ENCODE measurements at regions not wholly inside any gene's neighbourhood (a gene's known extent, or its start where the extent isn't known, plus 50 kb on each side); places are given as distances from the start of the nearest gene placed in this dataset.

GRCh38 chr6:166076625-166077024 lies 91.0 kb downstream of the TBXT start:
- TF ChIP-seq EZH2phosphoT487 (IDR thresholded peaks at IDR 0.05; ENCODE audit: low read depth, severe bottlenecking, unreplicated experiment) (no peak), CTCF (IDR thresholded peaks at IDR 0.05; ENCODE audit: poor library complexity) (no peak), EZH2 (IDR thresholded peaks at IDR 0.05; ENCODE audit: borderline replicate concordance) (no peak)
- H3K4me2 ChIP-seq, result no peak overlapping the region
- no peak overlapping the region for H3K27ac ChIP-seq
- 75% methylated on average over 4 of the region's 4 CpGs for WGBS (ENCODE audit: low lambda C conversion rate, missing lambda C conversion rate)
- no peaks in the 10 kb centered on the region for H3K9me3 ChIP-seq (ENCODE audit: low read depth)
- no peaks in the 10 kb centered on the region for H3K79me2 ChIP-seq
- no peaks in the 10 kb centered on the region for H4K20me1 ChIP-seq (ENCODE audit: insufficient read depth, poor library complexity, severe bottlenecking)
- no peak overlapping the region for H3K4me3 ChIP-seq
- DNase-seq (ENCODE audit: low spot score), result no peak
- H3K36me3 ChIP-seq (replicated peaks; ENCODE audit: insufficient read depth, low read depth), result no peaks in the 10 kb centered on the region
- no peak overlapping the region for H2AFZ ChIP-seq
- no peaks in the 10 kb centered on the region for H3K4me1 ChIP-seq (ENCODE audit: insufficient read depth)
- H3K27me3 ChIP-seq, result no peaks in the 10 kb centered on the region
- H3K9me2 ChIP-seq (replicated peaks; ENCODE audit: insufficient read depth), result no peaks in the 10 kb centered on the region

GRCh38 chr6:166075925-166076324 lies 91.7 kb downstream of the TBXT start:
- Histone ChIP-seq H3K4me1 (ENCODE audit: insufficient read depth) (no peaks in the 10 kb centered on the region), H2AFZ (no peak overlapping the region), H3K4me3 (no peak overlapping the region), H3K4me2 (no peak overlapping the region), H3K27me3 (no peaks in the 10 kb centered on the region), H3K36me3 (replicated peaks; ENCODE audit: insufficient read depth, low read depth) (no peaks in the 10 kb centered on the region), H4K20me1 (ENCODE audit: insufficient read depth, poor library complexity, severe bottlenecking) (no peaks in the 10 kb centered on the region), H3K79me2 (no peaks in the 10 kb centered on the region), H3K9me3 (ENCODE audit: low read depth) (no peaks in the 10 kb centered on the region), H3K9me2 (replicated peaks; ENCODE audit: insufficient read depth) (no peaks in the 10 kb centered on the region), H3K27ac (no peak overlapping the region)
- DNase-seq (ENCODE audit: low spot score), result no peak
- no peak for TF ChIP-seq CTCF (IDR thresholded peaks at IDR 0.05; ENCODE audit: poor library complexity)
- TF ChIP-seq EZH2 (IDR thresholded peaks at IDR 0.05; ENCODE audit: borderline replicate concordance), result no peak
- TF ChIP-seq EZH2phosphoT487 (IDR thresholded peaks at IDR 0.05; ENCODE audit: low read depth, severe bottlenecking, unreplicated experiment), result no peak
- 88% methylated on average over 5 of the region's 5 CpGs for WGBS (ENCODE audit: low lambda C conversion rate, missing lambda C conversion rate)

GRCh38 chr6:166075186-166075585 lies 92.5 kb downstream of the TBXT start:
- Histone ChIP-seq H3K79me2 (no peaks in the 10 kb centered on the region), H3K9me3 (ENCODE audit: low read depth) (no peaks in the 10 kb centered on the region), H3K27me3 (no peaks in the 10 kb centered on the region), H3K4me2 (no peak overlapping the region), H3K36me3 (replicated peaks; ENCODE audit: insufficient read depth, low read depth) (no peaks in the 10 kb centered on the region), H3K4me3 (no peak overlapping the region), H4K20me1 (ENCODE audit: insufficient read depth, poor library complexity, severe bottlenecking) (no peaks in the 10 kb centered on the region), H2AFZ (no peak overlapping the region), H3K4me1 (ENCODE audit: insufficient read depth) (no peaks in the 10 kb centered on the region), H3K9me2 (replicated peaks; ENCODE audit: insufficient read depth) (no peaks in the 10 kb centered on the region), H3K27ac (no peak overlapping the region)
- DNase-seq (ENCODE audit: low spot score), result no peak
- 69% methylated on average over 2 of the region's 2 CpGs for WGBS (ENCODE audit: low lambda C conversion rate, missing lambda C conversion rate)
- TF ChIP-seq EZH2phosphoT487 (IDR thresholded peaks at IDR 0.05; ENCODE audit: low read depth, severe bottlenecking, unreplicated experiment) (no peak), EZH2 (IDR thresholded peaks at IDR 0.05; ENCODE audit: borderline replicate concordance) (no peak), CTCF (IDR thresholded peaks at IDR 0.05; ENCODE audit: poor library complexity) (no peak)

- Histone ChIP-seq H3K4me3 (no peak overlapping the region), H3K4me1 (ENCODE audit: insufficient read depth) (no peaks in the 10 kb centered on the region), H4K20me1 (ENCODE audit: insufficient read depth, poor library complexity, severe bottlenecking) (no peaks in the 10 kb centered on the region), H3K27ac (no peak overlapping the region), H3K4me2 (no peak overlapping the region), H3K79me2 (no peaks in the 10 kb centered on the region), H3K36me3 (replicated peaks; ENCODE audit: insufficient read depth, low read depth) (no peaks in the 10 kb centered on the region), H3K27me3 (no peaks in the 10 kb centered on the region), H3K9me3 (ENCODE audit: low read depth) (no peaks in the 10 kb centered on the region), H2AFZ (no peak overlapping the region), H3K9me2 (replicated peaks; ENCODE audit: insufficient read depth) (no peaks in the 10 kb centered on the region)
- TF ChIP-seq CTCF (IDR thresholded peaks at IDR 0.05; ENCODE audit: poor library complexity) (no peak), EZH2phosphoT487 (IDR thresholded peaks at IDR 0.05; ENCODE audit: low read depth, severe bottlenecking, unreplicated experiment) (no peak), EZH2 (IDR thresholded peaks at IDR 0.05; ENCODE audit: borderline replicate concordance) (no peak)
- 93% methylated on average over 9 of the region's 9 CpGs for WGBS (ENCODE audit: low lambda C conversion rate, missing lambda C conversion rate)
- no peak for DNase-seq (ENCODE audit: low spot score)
Measured at GRCh38 chr6:166073082-166073481, 94.6 kb downstream of the TBXT start.

All from hepatocyte (in vitro differentiated cells).